ENCODE measurements at regions not wholly inside any gene's neighbourhood (a gene's known extent, or its start where the extent isn't known, plus 50 kb on each side); places are given as distances from the start of the nearest gene placed in this dataset.

DNA sequence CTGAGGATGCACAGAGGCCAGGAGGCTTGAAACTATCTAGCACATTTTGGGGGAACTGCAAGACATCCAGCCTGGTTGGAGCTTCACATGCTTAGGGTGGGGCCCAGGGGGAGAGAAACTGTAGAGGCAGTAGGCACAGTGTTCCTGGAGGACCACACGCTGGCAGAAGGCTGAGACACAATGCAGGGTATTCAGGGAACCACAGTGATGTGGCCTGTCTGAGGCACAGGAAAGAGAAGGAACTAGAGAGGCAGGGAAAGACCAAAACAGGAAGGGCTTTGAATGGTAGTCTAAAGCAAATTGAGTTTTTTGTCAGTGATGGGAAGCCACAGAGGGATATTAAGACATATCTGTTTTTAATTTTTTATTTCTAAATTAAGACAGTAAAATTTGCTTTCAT is 100.2 kb upstream of the PRICKLE1 start:
- peaks cover 12% of the 10 kb centered on the region for H3K4me1 ChIP-seq (ENCODE audit: control insufficient read depth, insufficient read depth, low read length)
- H3K4me3 ChIP-seq (ENCODE audit: low read length) = no peak overlapping the region
- no peaks in the 10 kb centered on the region for H3K27me3 ChIP-seq (replicated peaks; ENCODE audit: control insufficient read depth, insufficient read depth, low read length)
- H3K9ac ChIP-seq (ENCODE audit: low read length) = no peak overlapping the region
- peaks cover 6% of the 10 kb centered on the region for H3K9me3 ChIP-seq (ENCODE audit: control insufficient read depth, low read length)
- DNase-seq (ENCODE audit: low read depth) = no peak
- H3K36me3 ChIP-seq (ENCODE audit: control insufficient read depth, insufficient read depth, low read length, severe bottlenecking) = no peaks in the 10 kb centered on the region

DNA sequence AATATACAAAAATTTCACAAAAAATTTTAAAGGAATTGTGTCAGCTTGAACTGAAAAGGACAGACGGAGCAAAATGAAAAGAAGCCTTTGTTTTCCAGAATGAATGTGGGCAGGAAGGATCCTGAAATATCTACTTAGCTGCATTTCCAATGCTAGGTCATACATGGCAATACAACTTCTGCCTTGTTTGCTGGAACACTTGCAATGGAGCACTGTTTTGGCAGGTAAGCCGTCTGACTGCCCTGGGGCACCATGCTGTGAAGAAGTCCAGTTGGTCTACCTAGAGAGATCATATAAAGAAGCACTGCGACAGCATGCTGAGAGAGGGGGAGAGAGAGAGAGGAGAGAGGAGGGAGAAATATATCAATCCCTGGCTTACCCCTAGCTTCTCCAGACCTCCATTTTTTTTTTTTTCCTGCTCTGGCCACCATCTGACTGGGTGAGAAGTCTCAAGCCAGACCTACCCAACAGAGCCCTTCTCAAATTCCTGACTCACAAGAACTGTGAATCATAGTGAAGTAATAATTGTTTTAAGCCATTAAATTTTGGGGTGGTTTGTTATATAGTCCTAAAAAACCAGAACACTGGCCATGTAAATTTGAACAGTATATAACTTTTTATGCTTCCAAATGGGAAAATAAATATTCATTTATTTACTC is 97.1 kb upstream of the PRICKLE1 start:
- DNase-seq (ENCODE audit: low read depth) = no peak
- no peak overlapping the region for H3K9ac ChIP-seq (ENCODE audit: low read length)
- no peak overlapping the region for H3K4me3 ChIP-seq (ENCODE audit: low read length)
- H3K27me3 ChIP-seq (replicated peaks; ENCODE audit: control insufficient read depth, insufficient read depth, low read length) = no peaks in the 10 kb centered on the region
- peaks cover 25% of the 10 kb centered on the region for H3K4me1 ChIP-seq (ENCODE audit: control insufficient read depth, insufficient read depth, low read length)
- H3K36me3 ChIP-seq (ENCODE audit: control insufficient read depth, insufficient read depth, low read length, severe bottlenecking) = no peaks in the 10 kb centered on the region
- peaks cover 6% of the 10 kb centered on the region for H3K9me3 ChIP-seq (ENCODE audit: control insufficient read depth, low read length)

DNA sequence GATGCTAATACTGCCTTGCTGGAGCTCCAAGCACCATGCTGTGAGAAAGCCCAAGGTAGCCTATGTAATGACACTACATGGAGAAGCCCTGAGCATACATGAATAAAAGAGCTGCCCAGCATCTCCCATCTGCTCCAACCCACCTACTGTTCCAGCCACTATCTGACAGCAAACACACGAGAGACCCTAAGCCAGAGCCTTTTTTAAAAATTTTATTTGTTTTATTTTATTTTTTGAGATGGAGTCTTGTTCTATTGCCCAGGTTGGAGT is 95.2 kb upstream of the PRICKLE1 start:
- Histone ChIP-seq H3K27me3 (replicated peaks; ENCODE audit: control insufficient read depth, insufficient read depth, low read length) (no peaks in the 10 kb centered on the region), H3K9ac (ENCODE audit: low read length) (no peak overlapping the region), H3K4me3 (ENCODE audit: low read length) (no peak overlapping the region), H3K36me3 (ENCODE audit: control insufficient read depth, insufficient read depth, low read length, severe bottlenecking) (no peaks in the 10 kb centered on the region), H3K9me3 (ENCODE audit: control insufficient read depth, low read length) (no peaks in the 10 kb centered on the region), H3K4me1 (ENCODE audit: control insufficient read depth, insufficient read depth, low read length) (peaks cover 27% of the 10 kb centered on the region)
- no peak for DNase-seq (ENCODE audit: low read depth)

DNA sequence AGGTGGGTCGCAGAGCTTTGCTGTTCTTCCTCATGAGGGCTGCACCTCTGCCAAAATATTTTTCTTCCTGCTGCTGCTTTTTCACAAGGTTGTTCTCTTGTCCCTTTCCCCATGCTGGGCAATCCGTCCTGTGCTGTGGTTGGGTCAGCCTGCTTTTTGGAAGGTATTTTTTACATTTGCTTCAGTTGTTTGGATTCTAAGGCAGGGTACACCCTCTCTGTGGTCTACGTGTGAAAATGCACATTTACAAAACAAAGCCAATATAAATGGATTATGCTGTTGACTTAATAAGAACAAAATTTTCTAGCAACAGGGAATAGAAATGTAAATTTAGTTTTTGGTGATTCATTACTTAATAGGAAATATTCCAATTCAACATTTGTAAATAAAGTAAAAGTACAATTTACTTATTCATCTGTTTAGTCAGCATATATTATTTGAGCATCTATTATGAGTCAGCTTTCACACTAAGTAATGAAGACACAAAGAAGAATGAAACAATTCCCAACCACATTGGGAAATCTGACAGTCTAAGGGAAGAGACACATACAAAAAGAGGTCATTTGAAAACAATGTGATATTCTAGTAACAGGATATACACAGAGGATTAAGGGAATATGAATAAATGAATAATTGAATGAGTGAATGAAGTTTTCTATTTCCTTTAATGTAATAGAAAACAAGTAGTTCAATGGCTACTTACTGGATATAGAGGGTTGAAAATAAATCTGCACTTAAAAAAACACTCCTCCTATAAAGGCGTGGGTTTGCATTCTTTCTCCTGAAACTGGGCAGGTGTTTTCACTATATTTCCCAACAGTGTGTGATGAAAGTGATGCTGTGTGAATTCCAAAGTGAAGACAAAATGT is 94.6 kb upstream of the PRICKLE1 start:
- H3K27me3 ChIP-seq (replicated peaks; ENCODE audit: control insufficient read depth, insufficient read depth, low read length) = no peaks in the 10 kb centered on the region
- H3K36me3 ChIP-seq (ENCODE audit: control insufficient read depth, insufficient read depth, low read length, severe bottlenecking) = no peaks in the 10 kb centered on the region
- H3K9ac ChIP-seq (ENCODE audit: low read length) = no peak overlapping the region
- no peak for DNase-seq (ENCODE audit: low read depth)
- H3K9me3 ChIP-seq (ENCODE audit: control insufficient read depth, low read length) = no peaks in the 10 kb centered on the region
- H3K4me1 ChIP-seq (ENCODE audit: control insufficient read depth, insufficient read depth, low read length) = peaks cover 32% of the 10 kb centered on the region
- H3K4me3 ChIP-seq (ENCODE audit: low read length) = no peak overlapping the region

DNA sequence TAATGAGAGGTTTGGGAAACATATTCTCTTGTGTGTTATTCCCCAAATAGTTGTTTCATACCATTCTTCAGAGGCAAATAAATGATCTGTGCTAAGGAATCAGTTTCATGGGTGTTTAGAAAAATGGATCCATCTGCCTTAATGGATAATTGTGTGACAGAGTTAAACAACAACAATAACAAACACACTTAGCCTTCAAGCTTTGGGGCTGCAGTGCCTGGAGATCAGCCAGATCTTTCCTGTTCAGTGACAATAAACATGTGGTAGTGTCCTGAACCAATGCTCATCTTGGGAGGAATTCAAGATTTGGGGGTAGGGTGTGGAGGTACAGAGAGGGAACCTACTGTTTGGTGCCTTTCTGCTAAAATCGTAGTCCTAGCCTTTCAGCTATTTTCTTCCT is 93.7 kb upstream of the PRICKLE1 start:
- Histone ChIP-seq H3K27me3 (replicated peaks; ENCODE audit: control insufficient read depth, insufficient read depth, low read length) (no peaks in the 10 kb centered on the region), H3K4me1 (ENCODE audit: control insufficient read depth, insufficient read depth, low read length) (peaks cover 32% of the 10 kb centered on the region), H3K4me3 (ENCODE audit: low read length) (no peak overlapping the region), H3K36me3 (ENCODE audit: control insufficient read depth, insufficient read depth, low read length, severe bottlenecking) (no peaks in the 10 kb centered on the region), H3K9ac (ENCODE audit: low read length) (no peak overlapping the region), H3K9me3 (ENCODE audit: control insufficient read depth, low read length) (no peaks in the 10 kb centered on the region)
- no peak for DNase-seq (ENCODE audit: low read depth)

DNA sequence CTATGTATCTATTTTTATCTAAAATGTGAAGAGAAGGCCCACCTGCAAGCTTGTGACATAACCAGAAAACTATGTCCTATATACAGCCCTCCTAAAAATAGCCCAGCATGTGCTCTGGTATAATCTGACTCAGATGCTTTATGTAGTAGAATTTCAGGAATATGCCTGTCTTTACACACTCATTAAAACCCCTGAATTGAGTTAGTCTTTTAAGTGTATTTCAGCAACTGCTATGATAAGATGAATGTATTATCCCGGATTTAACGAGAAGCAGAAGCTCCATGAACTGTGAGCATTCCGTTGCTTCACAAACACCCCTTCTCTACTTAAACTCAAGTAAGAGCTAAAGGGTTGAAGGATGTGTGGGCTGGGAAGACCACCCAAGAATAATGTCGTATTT is 89.9 kb upstream of the PRICKLE1 start:
- Histone ChIP-seq H3K4me1 (ENCODE audit: control insufficient read depth, insufficient read depth, low read length) (peaks cover 17% of the 10 kb centered on the region), H3K9ac (ENCODE audit: low read length) (no peak overlapping the region), H3K36me3 (ENCODE audit: control insufficient read depth, insufficient read depth, low read length, severe bottlenecking) (no peaks in the 10 kb centered on the region), H3K9me3 (ENCODE audit: control insufficient read depth, low read length) (no peaks in the 10 kb centered on the region), H3K27me3 (replicated peaks; ENCODE audit: control insufficient read depth, insufficient read depth, low read length) (no peaks in the 10 kb centered on the region), H3K4me3 (ENCODE audit: low read length) (no peak overlapping the region)
- DNase-seq (ENCODE audit: low read depth) = peak; percentile 51

DNA sequence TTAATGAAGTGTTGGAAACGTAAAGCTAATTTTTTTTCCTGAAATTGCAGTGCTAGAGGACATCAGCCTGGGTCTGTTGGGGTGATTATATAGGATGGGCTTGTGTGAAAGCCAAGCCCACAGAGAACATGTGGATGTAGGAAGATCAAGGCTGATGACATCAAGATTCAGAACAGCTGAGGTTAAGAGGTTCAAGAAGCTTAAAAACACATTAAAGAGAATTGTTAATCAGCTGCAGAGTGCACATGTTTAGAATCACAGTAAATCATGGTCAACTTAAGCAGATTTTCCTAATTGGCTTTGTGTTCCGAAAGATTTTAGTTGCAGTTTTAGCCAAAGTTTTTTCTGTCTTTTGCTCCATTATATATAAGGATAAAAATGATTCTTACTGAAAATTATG is 87.9 kb upstream of the PRICKLE1 start:
- Histone ChIP-seq H3K27me3 (replicated peaks; ENCODE audit: control insufficient read depth, insufficient read depth, low read length) (no peaks in the 10 kb centered on the region), H3K9ac (ENCODE audit: low read length) (no peak overlapping the region), H3K9me3 (ENCODE audit: control insufficient read depth, low read length) (no peaks in the 10 kb centered on the region), H3K4me1 (ENCODE audit: control insufficient read depth, insufficient read depth, low read length) (peaks cover 13% of the 10 kb centered on the region), H3K36me3 (ENCODE audit: control insufficient read depth, insufficient read depth, low read length, severe bottlenecking) (no peaks in the 10 kb centered on the region), H3K4me3 (ENCODE audit: low read length) (no peak overlapping the region)
- DNase-seq (ENCODE audit: low read depth) = no peak

DNA sequence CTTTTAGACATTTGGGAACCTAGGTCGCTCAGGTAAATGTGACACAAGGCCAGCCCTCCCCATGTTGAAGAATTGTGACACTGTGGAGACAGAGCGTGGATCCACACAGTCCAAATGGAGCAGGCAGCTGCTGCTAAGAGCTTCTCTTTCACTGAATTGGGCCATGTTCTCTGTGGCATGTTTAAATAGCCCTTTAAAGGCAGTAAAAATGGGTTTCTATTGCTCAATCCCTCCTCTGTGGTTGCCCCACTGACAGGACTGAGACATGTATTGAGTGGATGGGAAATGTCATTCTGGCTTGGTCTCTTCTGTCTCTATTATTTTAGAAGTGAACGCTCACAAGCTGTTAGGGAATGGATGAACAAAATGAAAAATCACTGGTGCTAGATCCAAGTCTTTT is 84.0 kb upstream of the PRICKLE1 start:
- Histone ChIP-seq H3K27me3 (replicated peaks; ENCODE audit: control insufficient read depth, insufficient read depth, low read length) (no peaks in the 10 kb centered on the region), H3K9ac (ENCODE audit: low read length) (no peak overlapping the region), H3K9me3 (ENCODE audit: control insufficient read depth, low read length) (no peaks in the 10 kb centered on the region), H3K36me3 (ENCODE audit: control insufficient read depth, insufficient read depth, low read length, severe bottlenecking) (no peaks in the 10 kb centered on the region), H3K4me1 (ENCODE audit: control insufficient read depth, insufficient read depth, low read length) (peaks cover 6% of the 10 kb centered on the region), H3K4me3 (ENCODE audit: low read length) (no peak overlapping the region)
- peak; percentile 56 for DNase-seq (ENCODE audit: low read depth)

DNA sequence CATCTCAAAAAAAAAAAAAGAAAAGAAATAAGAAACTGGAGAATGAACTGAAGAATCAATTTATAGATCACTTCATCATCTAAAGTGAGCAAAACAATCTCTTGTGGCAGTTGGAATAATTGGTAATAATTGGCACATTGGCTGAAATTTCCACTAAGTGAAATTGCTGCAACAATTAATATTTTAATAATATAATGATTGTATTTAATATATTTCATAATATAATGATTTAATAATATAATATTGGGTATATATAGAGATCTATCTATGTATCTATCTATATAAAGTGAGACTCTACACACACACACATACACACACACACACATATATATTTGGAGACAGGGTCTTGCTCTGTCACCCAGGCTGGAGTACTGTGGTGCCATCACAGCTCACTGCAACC is 81.2 kb upstream of the PRICKLE1 start:
- H3K27me3 ChIP-seq (replicated peaks; ENCODE audit: control insufficient read depth, insufficient read depth, low read length) = no peaks in the 10 kb centered on the region
- H3K4me3 ChIP-seq (ENCODE audit: low read length) = no peak overlapping the region
- no peak for DNase-seq (ENCODE audit: low read depth)
- no peak overlapping the region for H3K9ac ChIP-seq (ENCODE audit: low read length)
- H3K9me3 ChIP-seq (ENCODE audit: control insufficient read depth, low read length) = no peaks in the 10 kb centered on the region
- H3K4me1 ChIP-seq (ENCODE audit: control insufficient read depth, insufficient read depth, low read length) = peaks cover 6% of the 10 kb centered on the region
- no peaks in the 10 kb centered on the region for H3K36me3 ChIP-seq (ENCODE audit: control insufficient read depth, insufficient read depth, low read length, severe bottlenecking)

DNA sequence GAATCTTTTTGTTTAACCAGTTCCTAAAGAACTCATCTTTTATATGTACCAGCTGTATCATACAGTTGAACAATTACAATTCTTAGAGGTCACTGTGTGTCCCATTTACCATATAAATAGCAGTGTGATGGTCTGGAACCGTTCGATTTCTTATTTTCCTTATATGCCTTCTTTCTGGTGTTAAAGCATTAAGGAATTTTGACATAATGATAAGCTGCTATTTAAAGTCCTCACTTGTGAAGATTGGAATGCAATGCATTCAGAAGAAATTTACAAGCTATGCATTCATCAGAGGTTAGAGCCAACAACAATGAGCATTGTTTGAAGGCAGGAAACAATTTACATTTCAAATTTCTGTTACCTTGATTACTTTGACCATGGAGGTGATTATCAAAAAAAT is 80.0 kb upstream of the PRICKLE1 start:
- no peaks in the 10 kb centered on the region for H3K27me3 ChIP-seq (replicated peaks; ENCODE audit: control insufficient read depth, insufficient read depth, low read length)
- peak; percentile 46 for DNase-seq (ENCODE audit: low read depth)
- H3K9me3 ChIP-seq (ENCODE audit: control insufficient read depth, low read length) = no peaks in the 10 kb centered on the region
- peaks cover 6% of the 10 kb centered on the region for H3K4me1 ChIP-seq (ENCODE audit: control insufficient read depth, insufficient read depth, low read length)
- H3K9ac ChIP-seq (ENCODE audit: low read length) = no peak overlapping the region
- no peaks in the 10 kb centered on the region for H3K36me3 ChIP-seq (ENCODE audit: control insufficient read depth, insufficient read depth, low read length, severe bottlenecking)
- H3K4me3 ChIP-seq (ENCODE audit: low read length) = no peak overlapping the region

DNA sequence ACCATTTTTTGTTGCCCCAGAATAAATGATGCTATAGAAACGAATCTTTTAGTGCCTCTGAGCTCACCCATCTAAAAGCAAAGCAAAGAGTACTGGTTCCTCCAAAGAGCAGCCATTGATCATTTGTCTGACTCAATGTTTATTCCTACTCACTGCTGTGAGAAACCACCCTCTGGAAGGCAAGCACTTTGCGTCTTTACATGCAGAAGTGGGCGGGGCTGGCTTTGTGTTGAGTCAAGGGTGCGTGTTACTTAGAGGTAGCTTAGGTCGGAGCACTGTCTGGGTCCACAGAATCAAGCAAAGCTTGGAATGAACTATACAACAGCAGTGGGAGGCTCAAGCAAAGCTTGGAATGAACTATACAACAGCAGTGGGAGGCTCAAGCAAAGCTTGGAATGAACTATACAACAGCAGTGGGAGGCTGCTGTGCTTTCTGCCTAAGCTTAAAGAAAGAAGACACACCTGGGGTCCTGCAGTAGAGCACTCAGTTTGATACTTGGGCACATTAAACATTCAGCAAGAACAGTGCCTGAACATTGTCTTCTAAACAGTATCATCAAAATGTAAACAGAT is 77.2 kb upstream of the PRICKLE1 start:
- Histone ChIP-seq H3K9me3 (ENCODE audit: control insufficient read depth, low read length) (no peaks in the 10 kb centered on the region), H3K4me1 (ENCODE audit: control insufficient read depth, insufficient read depth, low read length) (no peaks in the 10 kb centered on the region), H3K9ac (ENCODE audit: low read length) (no peak overlapping the region), H3K36me3 (ENCODE audit: control insufficient read depth, insufficient read depth, low read length, severe bottlenecking) (no peaks in the 10 kb centered on the region), H3K27me3 (replicated peaks; ENCODE audit: control insufficient read depth, insufficient read depth, low read length) (no peaks in the 10 kb centered on the region), H3K4me3 (ENCODE audit: low read length) (no peak overlapping the region)
- DNase-seq (ENCODE audit: low read depth) = no peak

Data from adipocyte (in vitro differentiated cells).